CD4-positive, alpha-beta T cell (primary cell): ENCODE measurements at regions not wholly inside any gene's neighbourhood (a gene's known extent, or its start where the extent isn't known, plus 50 kb on each side); places are given as distances from the start of the nearest gene placed in this dataset.

Experiments
- ATAC-seq: fragments of 200-7000 bp; cut with Tn5 transposase; one replicate; pipeline ENCODE4 v1.10.0; 2022; ENCODE audit warnings: mild to moderate bottlenecking; ENCODE audit not compliant: poor library complexity
- CTCF ChIA-PET: fragments of 350-600 bp; sonication (Branson Sonifier 250); formaldehyde crosslinking; loops from one replicate; lab custom pipeline; 2021; ENCODE audit warnings: antibody characterized with exemption, inconsistent platforms; lab: Charles Lee
- POLR2A ChIA-PET: fragments of 350-600 bp; sonication (Branson Sonifier 250); formaldehyde crosslinking; loops from one replicate; lab custom pipeline; 2021; ENCODE audit warnings: antibody characterized with exemption, inconsistent platforms; lab: Charles Lee
- DNase-seq, 14 experiments: peaks; one replicate each; pipeline ENCODE4 v3.0.0-alpha.2; 2013 to 2020; ENCODE audit warnings: mixed read lengths in 2 of 14
- H3K27ac ChIP-seq, 2 donors: one replicate each; pipeline versions ENCODE4 v1.5.1 to v1.7.0; 2013; ENCODE audit warnings: low read length in 2 of 2, low read depth in 1 of 2, mild to moderate bottlenecking in 1 of 2
- H3K27me3 ChIP-seq, 2 experiments: 1 replicate in 1 of 2; 2 replicates in 1 of 2; pipeline versions ENCODE4 v1.6.1 to v1.7.0; 2013; ENCODE audit warnings: low read length in 2 of 2, control low read depth in 1 of 2, mild to moderate bottlenecking in 1 of 2, moderate library complexity in 1 of 2; ENCODE audit not compliant: insufficient read depth in 2 of 2, control insufficient read depth in 1 of 2
- H3K36me3 ChIP-seq: one replicate; pipeline ENCODE4 v1.6.1; 2013; ENCODE audit warnings: low read length, control low read depth; ENCODE audit not compliant: insufficient read depth
- H3K4me1 ChIP-seq: one replicate; pipeline ENCODE4 v1.6.1; 2013; ENCODE audit warnings: low read length, control low read depth; ENCODE audit not compliant: insufficient read depth
- H3K4me3 ChIP-seq: one replicate; pipeline ENCODE4 v1.5.1; 2013; ENCODE audit warnings: mild to moderate bottlenecking, low read length, moderate library complexity
- H3K9me3 ChIP-seq, 2 experiments: 1 replicate in 1 of 2; 2 replicates in 1 of 2; pipeline versions ENCODE4 v1.6.1 to v1.7.0; 2013; ENCODE audit warnings: low read length in 2 of 2, mild to moderate bottlenecking in 2 of 2, control low read depth in 1 of 2, moderate library complexity in 1 of 2; ENCODE audit not compliant: control insufficient read depth in 1 of 2, insufficient read depth in 1 of 2
- H3K27ac Mint-ChIP-seq: one replicate; pipeline ENCODE4 v1.8.0; 2020; ENCODE audit warnings: mixed read lengths
- H3K27me3 Mint-ChIP-seq: one replicate; pipeline ENCODE4 v1.8.0; 2021; ENCODE audit warnings: mixed read lengths
- H3K36me3 Mint-ChIP-seq: one replicate; pipeline ENCODE4 v1.8.0; 2021; ENCODE audit warnings: low read depth, mixed read lengths
- H3K4me1 Mint-ChIP-seq: one replicate; pipeline ENCODE4 v1.8.0; 2021; ENCODE audit warnings: low read depth, mixed read lengths
- H3K4me3 Mint-ChIP-seq: one replicate; pipeline ENCODE4 v1.8.0; 2020; ENCODE audit warnings: mild to moderate bottlenecking, mixed read lengths
- H3K9me3 Mint-ChIP-seq: one replicate; pipeline ENCODE4 v1.8.0; 2020; ENCODE audit warnings: mixed read lengths
- intact Hi-C, 2 experiments: fragments of 100-400 bp; cut with DNase I in 1 of 2; cut with micrococcal nuclease in 1 of 2; formaldehyde crosslinking; loops; one replicate each; pipeline versions ENCODE4 v1.15.1 to v1.9.0; 2023 to 2025; cut with DNase I, micrococcal nuclease
- TF ChIP-seq, protein P1 (sequence below): fragments of 200-600 bp; IDR thresholded peaks from one replicate; pipeline ENCODE4 v1.8.0; 2022; ENCODE audit warnings: antibody characterized with exemption, mild to moderate bottlenecking

DNA sequence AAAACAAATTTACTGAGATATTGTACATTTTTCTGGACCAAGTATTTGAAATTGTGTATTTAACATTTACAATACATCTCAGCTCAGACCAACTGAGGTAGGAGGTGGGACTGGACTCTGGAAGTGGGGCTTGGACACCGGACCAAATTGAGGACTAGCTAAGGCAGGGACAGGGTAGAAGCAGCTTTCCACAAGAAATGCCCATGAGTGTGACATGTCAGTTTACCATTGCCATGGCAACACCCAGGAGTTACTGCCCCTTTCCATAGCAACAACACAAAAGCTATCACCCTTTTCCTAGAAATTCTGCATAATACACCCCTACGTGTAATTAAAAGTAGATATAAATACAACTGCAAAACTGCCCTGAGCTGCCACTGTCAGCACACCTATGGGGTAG, 191.5 kb upstream of the ASIC2 start:
- no peak overlapping the region for H3K27ac Mint-ChIP-seq
- H3K9me3 ChIP-seq, result no peaks in the 10 kb centered on the region
- ATAC-seq (no peak), DNase-seq (no peak)
- intact Hi-C loops, result no loop called here
- H3K27me3 ChIP-seq, result peaks cover 0 to 3% of the 10 kb centered on the region in 2 experiments
- no peaks in the 10 kb centered on the region for H3K4me1 ChIP-seq
- H3K36me3 Mint-ChIP-seq, result no peaks in the 10 kb centered on the region
- TF ChIP-seq, protein P1, sequence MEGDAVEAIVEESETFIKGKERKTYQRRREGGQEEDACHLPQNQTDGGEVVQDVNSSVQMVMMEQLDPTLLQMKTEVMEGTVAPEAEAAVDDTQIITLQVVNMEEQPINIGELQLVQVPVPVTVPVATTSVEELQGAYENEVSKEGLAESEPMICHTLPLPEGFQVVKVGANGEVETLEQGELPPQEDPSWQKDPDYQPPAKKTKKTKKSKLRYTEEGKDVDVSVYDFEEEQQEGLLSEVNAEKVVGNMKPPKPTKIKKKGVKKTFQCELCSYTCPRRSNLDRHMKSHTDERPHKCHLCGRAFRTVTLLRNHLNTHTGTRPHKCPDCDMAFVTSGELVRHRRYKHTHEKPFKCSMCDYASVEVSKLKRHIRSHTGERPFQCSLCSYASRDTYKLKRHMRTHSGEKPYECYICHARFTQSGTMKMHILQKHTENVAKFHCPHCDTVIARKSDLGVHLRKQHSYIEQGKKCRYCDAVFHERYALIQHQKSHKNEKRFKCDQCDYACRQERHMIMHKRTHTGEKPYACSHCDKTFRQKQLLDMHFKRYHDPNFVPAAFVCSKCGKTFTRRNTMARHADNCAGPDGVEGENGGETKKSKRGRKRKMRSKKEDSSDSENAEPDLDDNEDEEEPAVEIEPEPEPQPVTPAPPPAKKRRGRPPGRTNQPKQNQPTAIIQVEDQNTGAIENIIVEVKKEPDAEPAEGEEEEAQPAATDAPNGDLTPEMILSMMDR, result no peak
- H3K4me3 ChIP-seq, result no peak overlapping the region
- H3K27ac ChIP-seq, result no peak overlapping the region
- ChIA-PET CTCF (no interaction called here), POLR2A (no interaction called here)
- no peaks in the 10 kb centered on the region for H3K36me3 ChIP-seq
- no peaks in the 10 kb centered on the region for H3K9me3 Mint-ChIP-seq
- H3K4me1 Mint-ChIP-seq, result no peaks in the 10 kb centered on the region
- no peaks in the 10 kb centered on the region for H3K27me3 Mint-ChIP-seq
- no peak overlapping the region for H3K4me3 Mint-ChIP-seq

DNA sequence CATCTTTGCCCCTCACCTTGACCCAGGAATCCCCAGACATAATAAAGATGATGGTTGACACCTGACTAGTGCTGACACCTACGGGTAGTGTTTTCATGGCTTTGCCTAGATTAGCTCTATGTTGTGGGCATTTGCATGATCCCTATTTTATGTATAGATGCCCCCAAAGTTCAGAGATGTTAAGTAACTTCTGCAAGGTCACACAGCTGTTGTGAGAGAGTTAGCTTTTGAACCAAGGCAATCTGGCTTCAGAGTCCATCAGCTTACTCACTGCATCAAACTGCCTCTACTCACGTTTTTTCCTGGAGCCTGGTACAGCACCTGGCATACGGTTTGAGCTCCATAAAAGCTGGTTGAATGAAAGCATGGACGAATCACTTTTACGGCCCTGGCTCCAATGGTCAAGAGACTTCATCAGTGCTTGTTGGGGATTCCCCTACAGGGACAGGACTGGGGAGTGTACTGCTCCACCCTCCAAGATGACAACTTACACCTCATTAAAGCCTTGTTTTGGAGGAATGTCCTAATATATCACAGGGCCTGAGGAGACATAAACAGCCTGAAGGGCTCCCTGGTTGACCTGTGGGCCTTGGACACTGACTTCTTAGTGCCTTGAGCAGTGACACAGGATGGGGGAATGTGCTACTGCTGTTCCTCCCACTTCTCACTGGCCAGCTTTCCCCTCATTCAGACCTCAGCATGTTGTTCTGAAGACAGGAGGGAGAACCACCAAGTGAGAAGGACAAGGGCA, 193.2 kb upstream of the ASIC2 start:
- Histone ChIP-seq H3K36me3 (no peaks in the 10 kb centered on the region), H3K4me1 (no peaks in the 10 kb centered on the region), H3K27me3 (peaks cover 0 to 2% of the 10 kb centered on the region in 2 experiments), H3K9me3 (no peaks in the 10 kb centered on the region), H3K27ac (no peak overlapping the region), H3K4me3 (no peak overlapping the region)
- H3K27ac Mint-ChIP-seq, result no peak overlapping the region
- POLR2A ChIA-PET, result no interaction called here
- H3K4me3 Mint-ChIP-seq, result no peak overlapping the region
- no peaks in the 10 kb centered on the region for H3K36me3 Mint-ChIP-seq
- H3K27me3 Mint-ChIP-seq, result no peaks in the 10 kb centered on the region
- H3K9me3 Mint-ChIP-seq, result no peaks in the 10 kb centered on the region
- DNase-seq, result no peak
- intact Hi-C loops, result no loop called here
- H3K4me1 Mint-ChIP-seq, result no peaks in the 10 kb centered on the region
- no peak for ATAC-seq
- CTCF ChIA-PET, result no interaction called here
- TF ChIP-seq, protein P1, result no peak

DNA sequence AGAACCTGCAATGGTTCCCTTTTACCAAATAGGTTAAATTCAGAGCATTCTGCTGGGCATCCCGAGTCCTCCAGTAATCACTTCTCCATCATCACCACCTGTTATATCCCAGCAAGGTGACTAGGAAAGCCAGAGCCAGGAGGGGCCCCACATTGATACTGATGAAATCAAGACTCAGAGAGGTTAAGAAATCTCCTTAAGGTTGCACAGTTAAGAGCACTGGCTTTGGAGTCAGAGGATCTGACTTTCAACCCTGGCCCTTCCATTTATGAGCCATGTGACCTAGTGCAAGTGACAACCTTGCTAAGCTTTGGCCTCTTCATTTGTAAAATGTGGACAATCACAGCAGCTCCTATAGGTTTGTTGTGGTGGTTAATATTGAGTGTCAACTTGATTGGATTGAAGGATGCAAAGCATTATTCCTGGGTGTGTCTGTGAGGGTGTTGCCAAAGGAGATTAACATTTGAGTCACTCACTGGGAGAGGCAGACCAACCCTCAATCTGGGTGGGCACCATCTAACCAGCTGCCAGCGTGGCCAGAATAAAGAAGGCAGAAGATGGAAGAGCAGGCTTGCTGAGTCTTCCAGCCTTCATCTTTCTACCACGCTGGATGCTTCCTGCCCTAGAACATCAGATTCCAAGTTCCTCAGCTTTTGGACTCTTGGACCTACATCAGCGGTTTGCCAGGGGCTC, 194.2 kb upstream of the ASIC2 start:
- H3K27ac ChIP-seq, result no peak overlapping the region
- H3K27ac Mint-ChIP-seq, result no peak overlapping the region
- DNase-seq (no peak), ATAC-seq (no peak)
- H3K27me3 ChIP-seq, result peaks cover 0 to 2% of the 10 kb centered on the region in 2 experiments
- H3K4me1 ChIP-seq, result no peaks in the 10 kb centered on the region
- no peaks in the 10 kb centered on the region for H3K9me3 Mint-ChIP-seq
- intact Hi-C loops, result no loop called here
- POLR2A ChIA-PET, result no interaction called here
- no peaks in the 10 kb centered on the region for H3K9me3 ChIP-seq
- H3K4me3 Mint-ChIP-seq, result no peak overlapping the region
- TF ChIP-seq, protein P1, result no peak
- CTCF ChIA-PET, result no interaction called here
- no peak overlapping the region for H3K4me3 ChIP-seq
- no peaks in the 10 kb centered on the region for H3K27me3 Mint-ChIP-seq
- no peaks in the 10 kb centered on the region for H3K36me3 ChIP-seq
- H3K4me1 Mint-ChIP-seq, result no peaks in the 10 kb centered on the region
- no peaks in the 10 kb centered on the region for H3K36me3 Mint-ChIP-seq
